SK-N-MC (cell line): ENCODE measurements at regions not wholly inside any gene's neighbourhood (a gene's known extent, or its start where the extent isn't known, plus 50 kb on each side); places are given as distances from the start of the nearest gene placed in this dataset.

Experiments
- EZH2 ChIP-seq: fragments of 200-600 bp; sonication (generic); IDR thresholded peaks from one replicate; pipeline ENCODE4 v1.6.1; 2017; ENCODE audit warnings: antibody characterized with exemption
- FOXP2 ChIP-seq: optimal IDR thresholded peaks from 2 replicates; pipeline ENCODE3; 2011; ENCODE audit warnings: mild to moderate bottlenecking, moderate library complexity; ENCODE audit not compliant: insufficient read depth; ENCODE audit errors: extremely low read length, control extremely low read depth
- POLR2AphosphoS5 ChIP-seq: IDR thresholded peaks from 2 replicates; pipeline ENCODE4 v1.6.1; 2012; ENCODE audit warnings: mild to moderate bottlenecking, low read depth, low read length, borderline replicate concordance

DNA sequence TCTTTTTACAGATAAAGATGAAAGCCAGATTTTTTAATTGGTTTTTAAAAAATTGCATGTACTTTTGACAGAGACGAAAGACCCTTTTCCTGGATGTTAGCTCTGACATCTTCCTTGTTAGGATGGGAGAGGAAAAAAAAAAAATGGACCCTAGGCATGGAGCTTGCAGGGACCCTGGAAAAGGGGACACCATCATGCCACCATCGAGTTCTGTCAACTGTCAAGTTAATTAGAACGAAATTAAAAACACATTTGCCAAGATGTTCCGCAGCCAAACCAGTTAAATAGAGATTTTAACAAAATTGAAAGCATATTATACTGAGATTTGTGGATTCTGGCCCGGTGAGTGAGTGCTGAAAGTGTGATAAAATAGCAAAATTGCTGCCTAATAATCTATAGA lies 202.6 kb downstream of the BUB3 start:
- TF ChIP-seq EZH2 (no peak), POLR2AphosphoS5 (no peak), FOXP2 (no peak)
